ENCODE measurements at regions not wholly inside any gene's neighbourhood (a gene's known extent, or its start where the extent isn't known, plus 50 kb on each side); places are given as distances from the start of the nearest gene placed in this dataset.

DNA sequence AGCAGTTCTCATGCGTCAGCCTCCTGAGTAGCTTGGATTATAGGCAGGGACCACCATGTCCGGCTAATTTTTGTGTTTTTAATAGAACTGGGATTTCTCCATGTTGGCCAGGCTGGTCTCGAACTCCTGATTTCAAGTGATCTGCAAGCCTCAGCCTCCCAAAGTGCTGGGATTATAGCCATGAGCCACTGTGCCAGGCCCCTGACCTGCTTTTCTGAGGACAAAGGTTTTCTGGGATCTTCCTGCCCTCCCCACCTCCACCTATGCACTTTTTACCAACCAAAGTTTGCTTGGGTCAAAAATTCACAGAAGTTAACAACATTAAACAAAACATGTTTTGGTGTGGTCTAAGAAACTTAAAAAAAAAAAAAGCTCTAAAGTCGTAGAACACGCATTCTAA lies 259.9 kb downstream of the HAUS1 start:
- TF ChIP-seq EZH2phosphoT487 (IDR thresholded peaks at IDR 0.05; ENCODE audit: insufficient read depth, low read depth) = no peak
- no peak for TF ChIP-seq EZH2 (IDR thresholded peaks at IDR 0.05; ENCODE audit: insufficient read depth, poor library complexity, severe bottlenecking)
